ENCODE measurements at regions not wholly inside any gene's neighbourhood (a gene's known extent, or its start where the extent isn't known, plus 50 kb on each side); places are given as distances from the start of the nearest gene placed in this dataset.
"Not testable (repeated sequence)": the region's sequence is repeated elsewhere in the genome, so short reads cannot be mapped to it uniquely, and the experiment has no call there.

DNA sequence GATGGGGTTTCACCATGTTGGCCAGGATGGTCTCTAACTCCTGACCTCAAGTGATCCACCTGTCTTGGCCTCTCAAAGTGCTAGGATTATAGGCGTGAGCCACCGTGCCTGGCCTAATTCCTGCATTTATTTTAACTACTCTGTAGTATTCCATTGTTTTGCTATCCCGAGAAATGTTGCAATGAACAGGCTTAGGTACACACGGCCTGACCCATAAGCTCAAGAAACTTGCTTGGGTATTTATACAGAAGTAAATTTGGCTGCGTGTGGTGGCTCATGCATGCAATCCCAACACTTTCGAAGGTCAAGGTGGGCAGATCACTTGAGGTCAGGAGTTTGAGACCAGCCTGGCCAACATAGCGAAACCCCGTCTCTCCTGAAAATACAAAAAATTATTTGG is 67.1 kb upstream of the GPCPD1 start:
- TF ChIP-seq, protein P1, sequence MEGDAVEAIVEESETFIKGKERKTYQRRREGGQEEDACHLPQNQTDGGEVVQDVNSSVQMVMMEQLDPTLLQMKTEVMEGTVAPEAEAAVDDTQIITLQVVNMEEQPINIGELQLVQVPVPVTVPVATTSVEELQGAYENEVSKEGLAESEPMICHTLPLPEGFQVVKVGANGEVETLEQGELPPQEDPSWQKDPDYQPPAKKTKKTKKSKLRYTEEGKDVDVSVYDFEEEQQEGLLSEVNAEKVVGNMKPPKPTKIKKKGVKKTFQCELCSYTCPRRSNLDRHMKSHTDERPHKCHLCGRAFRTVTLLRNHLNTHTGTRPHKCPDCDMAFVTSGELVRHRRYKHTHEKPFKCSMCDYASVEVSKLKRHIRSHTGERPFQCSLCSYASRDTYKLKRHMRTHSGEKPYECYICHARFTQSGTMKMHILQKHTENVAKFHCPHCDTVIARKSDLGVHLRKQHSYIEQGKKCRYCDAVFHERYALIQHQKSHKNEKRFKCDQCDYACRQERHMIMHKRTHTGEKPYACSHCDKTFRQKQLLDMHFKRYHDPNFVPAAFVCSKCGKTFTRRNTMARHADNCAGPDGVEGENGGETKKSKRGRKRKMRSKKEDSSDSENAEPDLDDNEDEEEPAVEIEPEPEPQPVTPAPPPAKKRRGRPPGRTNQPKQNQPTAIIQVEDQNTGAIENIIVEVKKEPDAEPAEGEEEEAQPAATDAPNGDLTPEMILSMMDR (conservative IDR thresholded peaks at IDR 0.05): not testable (repeated sequence)
- not testable (repeated sequence) for TF ChIP-seq ZFX (IDR thresholded peaks at IDR 0.05)
